MCF 10A (cell line): ENCODE measurements at regions not wholly inside any gene's neighbourhood (a gene's known extent, or its start where the extent isn't known, plus 50 kb on each side); places are given as distances from the start of the nearest gene placed in this dataset.

Experiments
- BruUV-seq: library from RNA; stranded (reverse); fragments of 400-500 nt; replicated peaks from 2 replicates; lab custom pipeline; 2021; lab: Mats Ljungman, UMichigan
- CTCF ChIA-PET: fragments of 300-600 bp; sonication (Branson Sonifier 250); formaldehyde crosslinking; extraction: SDS; loops from one replicate; lab custom pipeline; 2021; ENCODE audit warnings: antibody characterized with exemption, inconsistent platforms; lab: Yijun Ruan, JAX
- POLR2A ChIA-PET: fragments of 300-600, 350-650 bp; sonication (Branson Sonifier 250); formaldehyde crosslinking; extraction: SDS; loops from one replicate; lab custom pipeline; 2020; ENCODE audit warnings: antibody characterized with exemption, inconsistent platforms; lab: Yijun Ruan, JAX
- DNase-seq: peaks from one replicate; pipeline ENCODE4 v3.0.0-alpha.2; 2018; ENCODE audit not compliant: unreplicated experiment
- H3K27ac Mint-ChIP-seq: one replicate; pipeline ENCODE4 v1.8.0; 2022; ENCODE audit warnings: mild to moderate bottlenecking, low read depth, mixed read lengths; ENCODE audit not compliant: unreplicated experiment
- H3K27me3 Mint-ChIP-seq: one replicate; pipeline ENCODE4 v1.8.0; 2022; ENCODE audit warnings: mixed read lengths; ENCODE audit not compliant: insufficient read depth, unreplicated experiment
- H3K36me3 Mint-ChIP-seq: one replicate; pipeline ENCODE4 v1.8.0; 2022; ENCODE audit warnings: mild to moderate bottlenecking, moderate library complexity, mixed read lengths; ENCODE audit not compliant: insufficient read depth, unreplicated experiment
- H3K4me1 Mint-ChIP-seq: one replicate; pipeline ENCODE4 v1.8.0; 2022; ENCODE audit warnings: mixed read lengths; ENCODE audit not compliant: insufficient read depth, unreplicated experiment
- H3K4me3 Mint-ChIP-seq: one replicate; pipeline ENCODE4 v1.8.0; 2022; ENCODE audit warnings: mild to moderate bottlenecking, moderate library complexity, mixed read lengths; ENCODE audit not compliant: unreplicated experiment
- H3K9me3 Mint-ChIP-seq: one replicate; pipeline ENCODE4 v1.8.0; 2022; ENCODE audit warnings: mixed read lengths; ENCODE audit not compliant: unreplicated experiment
- intact Hi-C: fragments of 100-400 bp; cut with micrococcal nuclease; formaldehyde crosslinking; loops from 2 replicates; pipeline ENCODE4 v1.14.1; 2022
- TF ChIP-seq, protein P1 (sequence below): fragments of 200-600 bp; IDR thresholded peaks from one replicate; pipeline ENCODE4 v1.8.0; 2022; ENCODE audit warnings: antibody characterized with exemption, mild to moderate bottlenecking; ENCODE audit not compliant: unreplicated experiment

DNA sequence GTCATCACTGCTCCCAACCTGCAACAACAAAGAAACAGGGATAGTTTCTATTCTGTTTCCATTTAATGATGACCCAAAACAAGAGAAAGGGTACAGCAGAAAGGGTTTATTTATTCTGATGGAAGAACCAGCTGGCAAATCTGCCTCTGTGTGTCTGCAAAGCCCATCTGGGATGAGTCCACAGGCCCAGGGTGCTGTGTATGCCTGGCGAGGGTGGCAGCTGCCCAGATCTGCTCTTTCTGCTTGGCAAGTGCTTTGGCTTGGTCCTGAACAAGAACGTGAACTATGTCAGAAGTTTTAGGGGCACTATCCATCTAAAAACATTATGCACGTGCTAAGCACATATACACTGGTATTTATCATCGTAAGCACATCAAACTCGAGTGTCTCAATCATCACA is 333.8 kb downstream of the CXCL12 start:
- intact Hi-C loops = no loop called here
- TF ChIP-seq, protein P1, sequence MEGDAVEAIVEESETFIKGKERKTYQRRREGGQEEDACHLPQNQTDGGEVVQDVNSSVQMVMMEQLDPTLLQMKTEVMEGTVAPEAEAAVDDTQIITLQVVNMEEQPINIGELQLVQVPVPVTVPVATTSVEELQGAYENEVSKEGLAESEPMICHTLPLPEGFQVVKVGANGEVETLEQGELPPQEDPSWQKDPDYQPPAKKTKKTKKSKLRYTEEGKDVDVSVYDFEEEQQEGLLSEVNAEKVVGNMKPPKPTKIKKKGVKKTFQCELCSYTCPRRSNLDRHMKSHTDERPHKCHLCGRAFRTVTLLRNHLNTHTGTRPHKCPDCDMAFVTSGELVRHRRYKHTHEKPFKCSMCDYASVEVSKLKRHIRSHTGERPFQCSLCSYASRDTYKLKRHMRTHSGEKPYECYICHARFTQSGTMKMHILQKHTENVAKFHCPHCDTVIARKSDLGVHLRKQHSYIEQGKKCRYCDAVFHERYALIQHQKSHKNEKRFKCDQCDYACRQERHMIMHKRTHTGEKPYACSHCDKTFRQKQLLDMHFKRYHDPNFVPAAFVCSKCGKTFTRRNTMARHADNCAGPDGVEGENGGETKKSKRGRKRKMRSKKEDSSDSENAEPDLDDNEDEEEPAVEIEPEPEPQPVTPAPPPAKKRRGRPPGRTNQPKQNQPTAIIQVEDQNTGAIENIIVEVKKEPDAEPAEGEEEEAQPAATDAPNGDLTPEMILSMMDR = no peak
- H3K4me3 Mint-ChIP-seq = no peak overlapping the region
- H3K27me3 Mint-ChIP-seq = peaks cover 66% of the 10 kb centered on the region
- BruUV-seq = no TSS peak
- POLR2A ChIA-PET = no interaction called here
- CTCF ChIA-PET = no interaction called here
- no peaks in the 10 kb centered on the region for H3K36me3 Mint-ChIP-seq
- H3K4me1 Mint-ChIP-seq = peaks cover 20% of the 10 kb centered on the region
- no peaks in the 10 kb centered on the region for H3K9me3 Mint-ChIP-seq
- no peak overlapping the region for H3K27ac Mint-ChIP-seq
- no peak for DNase-seq

DNA sequence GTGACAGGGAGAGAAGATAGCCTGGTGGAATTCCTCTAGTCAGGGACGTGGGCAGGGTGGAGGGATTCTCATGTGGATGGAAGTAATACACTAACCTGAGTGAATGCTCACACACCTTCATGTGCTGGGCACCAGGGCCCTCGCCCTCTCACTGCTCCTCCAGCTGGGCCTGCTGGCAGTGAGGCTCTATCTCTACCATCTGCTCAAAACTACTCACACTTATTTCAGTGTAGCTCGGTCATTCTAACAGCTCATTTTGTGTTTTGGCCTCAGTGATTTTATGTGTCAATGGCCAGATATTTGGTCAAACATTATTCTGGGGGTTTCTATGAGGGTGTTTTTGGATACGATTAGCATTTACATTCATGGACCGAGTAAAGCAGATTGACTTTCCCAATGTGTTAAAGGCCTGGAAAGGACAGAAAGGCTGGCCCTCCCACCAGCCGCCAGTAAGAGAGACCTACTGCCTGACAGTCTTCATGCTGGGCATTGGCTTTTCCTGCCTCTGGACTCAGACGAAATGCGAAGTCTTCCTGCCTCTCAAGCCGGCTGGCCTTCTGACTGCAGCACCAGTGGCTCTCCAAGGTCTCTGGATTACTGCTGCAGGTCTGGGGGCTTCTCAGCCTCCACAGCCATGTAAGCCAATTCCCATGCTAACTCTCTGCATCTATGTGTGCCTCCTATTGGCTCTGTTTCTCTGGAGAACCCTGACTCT is 335.4 kb downstream of the CXCL12 start:
- no TSS peak for BruUV-seq
- DNase-seq = no peak
- Mint-ChIP-seq H3K4me1 (peaks cover 22% of the 10 kb centered on the region), H3K27me3 (peaks cover 51% of the 10 kb centered on the region), H3K36me3 (peaks cover 6% of the 10 kb centered on the region), H3K4me3 (no peak overlapping the region), H3K27ac (no peak overlapping the region), H3K9me3 (no peaks in the 10 kb centered on the region)
- TF ChIP-seq, protein P1 = no peak
- intact Hi-C loops = no loop called here
- ChIA-PET POLR2A (no interaction called here), CTCF (interaction anchor here (0.6 to 0.7 kb wide), 2 partner anchors 8 to 815 kb away, joined by 3 read pairs; no protein-coding TSS in a partner anchor)

DNA sequence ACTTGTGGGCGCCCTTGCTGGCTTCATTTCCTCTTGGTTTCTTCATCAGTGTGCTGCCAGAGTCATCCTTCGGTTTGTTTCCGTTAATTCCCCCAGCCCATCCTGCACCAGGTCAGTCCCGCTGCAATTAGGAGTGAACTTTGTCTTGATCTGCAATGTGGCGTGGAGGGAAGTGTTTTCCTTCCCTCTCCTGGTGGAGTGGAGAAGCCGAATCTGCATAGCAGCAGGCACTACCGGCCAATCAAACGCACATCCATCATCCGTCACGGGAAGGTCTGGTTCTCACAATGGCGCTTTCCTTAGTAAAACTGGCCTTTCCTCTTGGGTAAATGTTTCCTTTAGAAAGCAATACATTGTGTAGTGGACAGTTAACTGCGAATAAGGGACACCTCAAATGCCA is 337.5 kb downstream of the CXCL12 start:
- intact Hi-C loops = no loop called here
- CTCF ChIA-PET = no interaction called here
- H3K4me1 Mint-ChIP-seq = peaks cover 20% of the 10 kb centered on the region
- no peak for DNase-seq
- H3K27ac Mint-ChIP-seq = no peak overlapping the region
- peaks cover 37% of the 10 kb centered on the region for H3K27me3 Mint-ChIP-seq
- no peaks in the 10 kb centered on the region for H3K9me3 Mint-ChIP-seq
- no TSS peak for BruUV-seq
- H3K4me3 Mint-ChIP-seq = no peak overlapping the region
- POLR2A ChIA-PET = no interaction called here
- TF ChIP-seq, protein P1 = no peak
- H3K36me3 Mint-ChIP-seq = peaks cover 6% of the 10 kb centered on the region

DNA sequence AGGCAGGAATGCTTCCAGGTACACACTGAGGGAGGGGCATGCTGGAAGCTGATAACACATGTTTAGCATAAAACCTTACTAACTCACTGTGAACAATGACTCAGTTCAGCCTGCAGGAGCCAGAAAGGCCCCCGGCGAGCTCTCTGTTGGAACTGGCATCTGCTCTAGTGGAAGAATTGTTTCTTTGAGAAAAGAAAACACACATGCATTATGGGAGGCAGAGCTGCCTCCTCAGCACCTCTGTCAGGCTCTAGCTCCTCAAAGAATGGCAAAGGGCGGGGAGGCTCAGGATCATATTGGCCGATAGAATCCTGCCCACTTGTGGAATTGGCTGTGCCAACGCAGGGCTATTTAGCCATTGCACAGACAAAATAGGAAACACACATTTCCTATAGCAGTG is 338.3 kb downstream of the CXCL12 start:
- Mint-ChIP-seq H3K27ac (no peak overlapping the region), H3K4me1 (peaks cover 12% of the 10 kb centered on the region), H3K4me3 (no peak overlapping the region), H3K9me3 (no peaks in the 10 kb centered on the region), H3K27me3 (peaks cover 40% of the 10 kb centered on the region), H3K36me3 (peaks cover 6% of the 10 kb centered on the region)
- TF ChIP-seq, protein P1 = no peak
- ChIA-PET POLR2A (no interaction called here), CTCF (no interaction called here)
- peak; percentile 57 for DNase-seq
- BruUV-seq = no TSS peak
- intact Hi-C loops = no loop called here
